ENCODE measurements at regions not wholly inside any gene's neighbourhood (a gene's known extent, or its start where the extent isn't known, plus 50 kb on each side); places are given as distances from the start of the nearest gene placed in this dataset.

GRCh38 chr15:29320420-29320819 is 50.8 kb upstream of the NSMCE3 start:
- no peaks in the 10 kb centered on the region for H3K79me1 ChIP-seq (ENCODE audit: low read depth in 1 of 2, low read length in 2 of 2)
- H2BK15ac ChIP-seq (ENCODE audit: low read depth, low read length) = no peak overlapping the region
- H2BK20ac ChIP-seq (ENCODE audit: low read depth, low read length) = no peak overlapping the region
- no peak overlapping the region for H2AK9ac ChIP-seq (replicated peaks; ENCODE audit: low read depth, low read length, poor library complexity)
- no peak overlapping the region for H3K14ac ChIP-seq (replicated peaks; ENCODE audit: low read depth, low read length)
- no peaks in the 10 kb centered on the region for H4K20me1 ChIP-seq (ENCODE audit: insufficient read depth, low read length)
- intact Hi-C loops (cut with micrococcal nuclease) = no loop called here
- no peak overlapping the region for H2AK5ac ChIP-seq (ENCODE audit: low read depth, low read length)
- no peaks in the 10 kb centered on the region for H3K9me3 ChIP-seq (ENCODE audit: control insufficient read depth, insufficient read depth, low read length)
- no peaks in the 10 kb centered on the region for H3K4me1 ChIP-seq (ENCODE audit: control insufficient read depth, insufficient read depth, low read length)
- no peak overlapping the region for H3K4me3 ChIP-seq (ENCODE audit: insufficient read depth, low read depth, low read length)
- ChIA-PET POLR2A (ENCODE audit: unreplicated experiment) (no interaction called here), CTCF (no interaction called here)
- dilution Hi-C loops (cut with HindIII; ENCODE audit: low sequenced_read_pairs, unreplicated experiment) = no loop called here
- no peak overlapping the region for H4K5ac ChIP-seq (ENCODE audit: low read depth, low read length)
- no peak overlapping the region for H3K23ac ChIP-seq (ENCODE audit: low read depth, low read length)
- in situ Hi-C loops (cut with MboI; ENCODE audit: low sequenced_read_pairs) = no loop called here
- ATAC-seq (ENCODE audit: low read depth) = no peak
- no peaks in the 10 kb centered on the region for H3K9me1 ChIP-seq (ENCODE audit: insufficient read depth, low read length)
- no peak overlapping the region for H3K27ac ChIP-seq (ENCODE audit: insufficient read depth, low read length)
- no peak overlapping the region for H3K4ac ChIP-seq (ENCODE audit: low read depth, low read length)
- H2AFZ ChIP-seq (replicated peaks; ENCODE audit: low read length, poor library complexity) = no peak overlapping the region
- H3K27me3 ChIP-seq (ENCODE audit: control insufficient read depth, insufficient read depth, low read length) = no peaks in the 10 kb centered on the region; the same call in 1 of the 2 replicates
- H3K9ac ChIP-seq (ENCODE audit: low read depth, low read length) = no peak overlapping the region
- no peak overlapping the region for H4K8ac ChIP-seq (ENCODE audit: low read depth in 2 of 2, low read length in 2 of 2)
- H4K91ac ChIP-seq (ENCODE audit: insufficient read depth, low read depth, low read length) = no peak overlapping the region
- no peak overlapping the region for H3K4me2 ChIP-seq (ENCODE audit: low read depth, low read length)
- no peak overlapping the region for H3K56ac ChIP-seq (ENCODE audit: extremely low read depth, insufficient read depth, low read length)
- DNase-seq = no peak
- WGBS, 2 experiments (ENCODE audit: extremely low coverage in 2 of 2, insufficient read length in 1 of 2) = no CpG with 5 or more reads among the region's 1 CpG
- no peaks in the 10 kb centered on the region for H3K36me3 ChIP-seq (ENCODE audit: control insufficient read depth, insufficient read depth, low read length)
- TF ChIP-seq USF2 (IDR thresholded peaks at IDR 0.05; ENCODE audit: low read depth, low read length) = no peak
- TF ChIP-seq RAD21 (IDR thresholded peaks at IDR 0.05; ENCODE audit: low read length) = no peak
- TF ChIP-seq MAFK (IDR thresholded peaks at IDR 0.05; ENCODE audit: low read depth, low read length) = no peak
- no peak for TF ChIP-seq CTCF (conservative IDR thresholded peaks at IDR 0.05; ENCODE audit: low read depth, low read length)
- no peak for TF ChIP-seq SMC3 (IDR thresholded peaks at IDR 0.05; ENCODE audit: low read depth, low read length)
- TF ChIP-seq POLR2A (IDR thresholded peaks at IDR 0.05; ENCODE audit: low read depth, low read length) = no peak
- no peak for TF ChIP-seq MAZ (IDR thresholded peaks at IDR 0.05; ENCODE audit: borderline replicate concordance, low read depth, low read length)
- TF ChIP-seq RFX5 (IDR thresholded peaks at IDR 0.05; ENCODE audit: low read depth, low read length) = no peak
- no peak for TF ChIP-seq BHLHE40 (IDR thresholded peaks at IDR 0.05; ENCODE audit: low read depth, low read length)
- BruUV-seq (replicated peaks) = no TSS peak
- H3K18ac ChIP-seq (ENCODE audit: low read depth, low read length) = no peak overlapping the region
- H2BK5ac ChIP-seq (ENCODE audit: low read depth, low read length, poor library complexity, severe bottlenecking) = no peak overlapping the region
- no peak overlapping the region for H2BK120ac ChIP-seq (ENCODE audit: low read depth, low read length)
